GM19395 (cell line): ENCODE measurements at regions not wholly inside any gene's neighbourhood (a gene's known extent, or its start where the extent isn't known, plus 50 kb on each side); places are given as distances from the start of the nearest gene placed in this dataset.

ENCODE experiments used
- ATAC-seq: cut with Tn5 transposase; IDR thresholded peaks from one replicate; pipeline ENCODE4 v1.9.1; 2021; ENCODE audit warnings: mild to moderate bottlenecking, moderate library complexity; ENCODE audit not compliant: unreplicated experiment

GRCh38 chr4:100130964-100131363 lies 59.3 kb downstream of the DDIT4L start:
- ATAC-seq, result no peak

- ATAC-seq, result no peak
These were observed 59.8 kb downstream of the DDIT4L start for GRCh38 chr4:100130491-100130890.

- no peak for ATAC-seq
These were observed 60.5 kb downstream of the DDIT4L start for GRCh38 chr4:100129774-100130173.

- ATAC-seq, result no peak
These were observed 61.9 kb downstream of the DDIT4L start for GRCh38 chr4:100128338-100128737.

- no peak for ATAC-seq
These were observed 65.6 kb downstream of the DDIT4L start for GRCh38 chr4:100124715-100125114.

- ATAC-seq, result no peak
These were observed 72.1 kb downstream of the DDIT4L start for GRCh38 chr4:100118181-100118580.

- ATAC-seq, result no peak
These were observed 72.5 kb downstream of the DDIT4L start for GRCh38 chr4:100117750-100118149.

- ATAC-seq, result no peak
These were observed 75.4 kb downstream of the DDIT4L start for GRCh38 chr4:100114909-100115308.

GRCh38 chr4:100113732-100114131 lies 76.5 kb downstream of the DDIT4L start:
- no peak for ATAC-seq

GRCh38 chr4:100113096-100113495 lies 77.2 kb downstream of the DDIT4L start:
- ATAC-seq, result no peak

GRCh38 chr4:100109921-100110320 lies 80.3 kb downstream of the DDIT4L start:
- ATAC-seq, result no peak

GRCh38 chr4:100108869-100109268 lies 81.4 kb downstream of the DDIT4L start:
- no peak for ATAC-seq

GRCh38 chr4:100106982-100107381 lies 83.3 kb downstream of the DDIT4L start:
- ATAC-seq, result peak; percentile 99

- no peak for ATAC-seq
These were observed 86.6 kb downstream of the DDIT4L start for GRCh38 chr4:100103671-100104070.

GRCh38 chr4:100100985-100101384 lies 89.3 kb downstream of the DDIT4L start:
- peak; percentile 58 for ATAC-seq

GRCh38 chr4:100099746-100100145 lies 90.5 kb downstream of the DDIT4L start:
- ATAC-seq, result no peak

- ATAC-seq, result no peak
These were observed 91.6 kb downstream of the DDIT4L start for GRCh38 chr4:100098681-100099080.

- ATAC-seq, result no peak
These were observed 92.2 kb downstream of the DDIT4L start for GRCh38 chr4:100098011-100098545.

- peak; percentile 95 for ATAC-seq
These were observed 94.3 kb downstream of the DDIT4L start for GRCh38 chr4:100095729-100096595.

GRCh38 chr4:100093091-100093866 lies 97.0 kb downstream of the DDIT4L start:
- peak; percentile 72 for ATAC-seq

- ATAC-seq, result no peak
These were observed 102.5 kb downstream of the DDIT4L start for GRCh38 chr4:100087743-100088142.
